Breast epithelium (tissue), 4 donors: ENCODE measurements at regions not wholly inside any gene's neighbourhood (a gene's known extent, or its start where the extent isn't known, plus 50 kb on each side); places are given as distances from the start of the nearest gene placed in this dataset.

ENCODE experiments used
- DNase-seq, 2 donors: peaks; one replicate each; pipeline ENCODE4 v3.0.0-alpha.2; 2019; ENCODE audit warnings: low spot score in 2 of 2
- H3K27ac ChIP-seq, 2 donors: fragments of 200-600 bp; sonication (generic) in 1 of 2; one replicate each; pipeline ENCODE4 v1.5.1; 2016 to 2019; ENCODE audit warnings: mild to moderate bottlenecking in 1 of 2
- H3K27me3 ChIP-seq, 2 donors: fragments of 200-600 bp; sonication (generic) in 1 of 2; one replicate each; pipeline versions ENCODE4 v1.5.1 to v1.6.0; 2017 to 2019; ENCODE audit warnings: control low read depth in 1 of 2, mild to moderate bottlenecking in 1 of 2
- H3K36me3 ChIP-seq: fragments of 200-600 bp; one replicate; pipeline ENCODE4 v1.5.1; 2019
- H3K4me1 ChIP-seq, 2 donors: fragments of 200-600 bp; sonication (generic); one replicate each; pipeline ENCODE4 v1.5.1; 2016 to 2019; ENCODE audit warnings: control low read depth in 1 of 2
- H3K4me3 ChIP-seq, 3 donors: fragments of 200-600 bp; sonication (generic); 1 replicate in 2 of 3; 2 replicates in 1 of 3; pipeline ENCODE4 v1.5.1; 2016 to 2019; ENCODE audit warnings: mild to moderate bottlenecking in 3 of 3, moderate library complexity in 2 of 3
- H3K9me3 ChIP-seq, 2 donors: fragments of 200-600 bp; sonication (generic) in 1 of 2; one replicate each; pipeline ENCODE4 v1.5.1; 2016 to 2019; ENCODE audit warnings: control low read depth in 1 of 2
- CTCF ChIP-seq, 3 donors: fragments of 450-650 bp; IDR thresholded peaks; one replicate each; pipeline ENCODE4 v1.5.1; 2016 to 2017; ENCODE audit warnings: antibody characterized with exemption in 3 of 3, mild to moderate bottlenecking in 3 of 3, moderate library complexity in 3 of 3
- POLR2A ChIP-seq: fragments of 450-650 bp; IDR thresholded peaks from one replicate; pipeline ENCODE4 v1.6.1; 2016; ENCODE audit warnings: antibody characterized with exemption, mild to moderate bottlenecking, moderate library complexity
- POLR2AphosphoS5 ChIP-seq, 3 donors: sonication (generic); formaldehyde crosslinking; IDR thresholded peaks; one replicate each; pipeline ENCODE4 v1.6.1; 2017; ENCODE audit warnings: antibody characterized with exemption in 3 of 3
- intact Hi-C: fragments of 100-400 bp; cut with DNase I; formaldehyde crosslinking; loops from one replicate; pipeline ENCODE4 v1.15.1; 2023; ENCODE audit warnings: low total_unique reads

- intact Hi-C loops = no loop called here
- H3K4me1 ChIP-seq = no peaks in the 10 kb centered on the region
- H3K27ac ChIP-seq = no peak overlapping the region
- peaks cover 0 to 24% of the 10 kb centered on the region in 2 donors for H3K27me3 ChIP-seq
- peaks cover 0 to 17% of the 10 kb centered on the region in 2 donors for H3K9me3 ChIP-seq
- no peak overlapping the region for H3K4me3 ChIP-seq
- TF ChIP-seq CTCF (IDR thresholded peaks at IDR 0.05) = no peak
- TF ChIP-seq POLR2AphosphoS5 (IDR thresholded peaks at IDR 0.05) = no peak
- TF ChIP-seq POLR2A = no peak
- H3K36me3 ChIP-seq = no peaks in the 10 kb centered on the region
- DNase-seq = no peak
Measured at GRCh38 chr16:86166414-86166813, 267.5 kb downstream of the IRF8 start.

- peaks cover 0 to 25% of the 10 kb centered on the region in 2 donors for H3K27me3 ChIP-seq
- TF ChIP-seq POLR2A = no peak
- no peak for TF ChIP-seq CTCF (IDR thresholded peaks at IDR 0.05)
- no peak for TF ChIP-seq POLR2AphosphoS5 (IDR thresholded peaks at IDR 0.05)
- intact Hi-C loops = no loop called here
- no peak overlapping the region for H3K4me3 ChIP-seq
- DNase-seq = no peak
- H3K36me3 ChIP-seq = no peaks in the 10 kb centered on the region
- no peaks in the 10 kb centered on the region for H3K4me1 ChIP-seq
- H3K27ac ChIP-seq = no peak overlapping the region
- H3K9me3 ChIP-seq = peaks cover 0 to 17% of the 10 kb centered on the region in 2 donors
Measured at GRCh38 chr16:86167061-86167460, 268.1 kb downstream of the IRF8 start.

- intact Hi-C loops = no loop called here
Measured at GRCh38 chr16:86170720-86171119, 271.8 kb downstream of the IRF8 start.

GRCh38 chr16:86171329-86171728 is 272.4 kb downstream of the IRF8 start:
- DNase-seq = no peak
- intact Hi-C loops = no loop called here
- Histone ChIP-seq H3K9me3 (no peaks in the 10 kb centered on the region), H3K4me1 (no peaks in the 10 kb centered on the region), H3K4me3 (no peak overlapping the region), H3K27ac (no peak overlapping the region), H3K27me3 (peaks cover 0 to 42% of the 10 kb centered on the region in 2 donors), H3K36me3 (no peaks in the 10 kb centered on the region)
- TF ChIP-seq POLR2A (no peak), POLR2AphosphoS5 (IDR thresholded peaks at IDR 0.05) (no peak), CTCF (IDR thresholded peaks at IDR 0.05) (no peak)

More at GRCh38 chr16:86170720-86171119, 271.8 kb downstream of the IRF8 start:
- H3K4me1 ChIP-seq = no peaks in the 10 kb centered on the region
- TF ChIP-seq POLR2A (no peak), POLR2AphosphoS5 (IDR thresholded peaks at IDR 0.05) (no peak)
- DNase-seq = no peak
- peaks cover 0 to 42% of the 10 kb centered on the region in 2 donors for H3K27me3 ChIP-seq
- no peak overlapping the region for H3K4me3 ChIP-seq
- H3K27ac ChIP-seq = no peak overlapping the region
- H3K36me3 ChIP-seq = no peaks in the 10 kb centered on the region
- peaks cover 0 to 3% of the 10 kb centered on the region in 2 donors for H3K9me3 ChIP-seq

- no peak overlapping the region for H3K27ac ChIP-seq
- H3K27me3 ChIP-seq = peaks cover 0 to 28% of the 10 kb centered on the region in 2 donors
- H3K9me3 ChIP-seq = peaks cover 0 to 6% of the 10 kb centered on the region in 2 donors
- H3K4me3 ChIP-seq = no peak overlapping the region
- intact Hi-C loops = no loop called here
- DNase-seq = no peak
- no peaks in the 10 kb centered on the region for H3K36me3 ChIP-seq
- TF ChIP-seq CTCF (IDR thresholded peaks at IDR 0.05) (no peak), POLR2AphosphoS5 (IDR thresholded peaks at IDR 0.05) (no peak), POLR2A (no peak)
- no peaks in the 10 kb centered on the region for H3K4me1 ChIP-seq
Measured at GRCh38 chr16:86175816-86176215, 276.9 kb downstream of the IRF8 start.

- H3K36me3 ChIP-seq = no peaks in the 10 kb centered on the region
- no peak for TF ChIP-seq POLR2AphosphoS5 (IDR thresholded peaks at IDR 0.05)
- no peak for TF ChIP-seq CTCF (IDR thresholded peaks at IDR 0.05)
- no peak for TF ChIP-seq POLR2A
- H3K4me3 ChIP-seq = no peak overlapping the region
- peaks cover 0 to 32% of the 10 kb centered on the region in 2 donors for H3K27me3 ChIP-seq
- intact Hi-C loops = no loop called here
- DNase-seq = no peak
- no peak overlapping the region for H3K27ac ChIP-seq
- peaks cover 0 to 6% of the 10 kb centered on the region in 2 donors for H3K9me3 ChIP-seq
- H3K4me1 ChIP-seq = no peaks in the 10 kb centered on the region
Measured at GRCh38 chr16:86176462-86176861, 277.5 kb downstream of the IRF8 start.
